ENCODE measurements at regions not wholly inside any gene's neighbourhood (a gene's known extent, or its start where the extent isn't known, plus 50 kb on each side); places are given as distances from the start of the nearest gene placed in this dataset.

DNA sequence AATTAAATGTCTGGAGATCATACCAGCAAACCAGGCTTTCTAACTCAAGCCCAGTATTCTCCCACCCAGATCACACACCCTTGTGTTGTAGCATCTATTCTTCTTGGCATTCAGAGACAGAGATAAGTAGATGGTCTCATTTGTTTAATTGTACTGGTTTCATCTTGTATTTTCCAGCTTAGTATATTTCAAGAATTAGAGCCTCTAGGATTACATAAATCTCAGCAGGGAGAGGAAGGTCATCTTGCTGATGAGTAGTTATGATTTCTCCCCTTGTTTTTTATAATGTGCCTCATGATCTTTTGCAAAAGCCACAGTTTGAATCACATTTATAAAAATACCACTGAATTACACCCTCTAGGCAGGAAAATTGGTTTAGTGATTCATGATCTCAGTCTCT, 106.6 kb upstream of the NRSN1 start:
- no peak for TF ChIP-seq ZNF626 (tag by site-specific recombination; IDR thresholded peaks at IDR 0.05)
- TF ChIP-seq, protein P1, sequence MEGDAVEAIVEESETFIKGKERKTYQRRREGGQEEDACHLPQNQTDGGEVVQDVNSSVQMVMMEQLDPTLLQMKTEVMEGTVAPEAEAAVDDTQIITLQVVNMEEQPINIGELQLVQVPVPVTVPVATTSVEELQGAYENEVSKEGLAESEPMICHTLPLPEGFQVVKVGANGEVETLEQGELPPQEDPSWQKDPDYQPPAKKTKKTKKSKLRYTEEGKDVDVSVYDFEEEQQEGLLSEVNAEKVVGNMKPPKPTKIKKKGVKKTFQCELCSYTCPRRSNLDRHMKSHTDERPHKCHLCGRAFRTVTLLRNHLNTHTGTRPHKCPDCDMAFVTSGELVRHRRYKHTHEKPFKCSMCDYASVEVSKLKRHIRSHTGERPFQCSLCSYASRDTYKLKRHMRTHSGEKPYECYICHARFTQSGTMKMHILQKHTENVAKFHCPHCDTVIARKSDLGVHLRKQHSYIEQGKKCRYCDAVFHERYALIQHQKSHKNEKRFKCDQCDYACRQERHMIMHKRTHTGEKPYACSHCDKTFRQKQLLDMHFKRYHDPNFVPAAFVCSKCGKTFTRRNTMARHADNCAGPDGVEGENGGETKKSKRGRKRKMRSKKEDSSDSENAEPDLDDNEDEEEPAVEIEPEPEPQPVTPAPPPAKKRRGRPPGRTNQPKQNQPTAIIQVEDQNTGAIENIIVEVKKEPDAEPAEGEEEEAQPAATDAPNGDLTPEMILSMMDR (tag by site-specific recombination; IDR thresholded peaks at IDR 0.05), result no peak
